LHCN-M2 (cell line): ENCODE measurements at regions not wholly inside any gene's neighbourhood (a gene's known extent, or its start where the extent isn't known, plus 50 kb on each side); places are given as distances from the start of the nearest gene placed in this dataset.

ENCODE experiments used
- DNase-seq: peaks from one replicate; pipeline ENCODE4 v3.0.0-alpha.2; 2012; ENCODE audit warnings: low read depth

DNA sequence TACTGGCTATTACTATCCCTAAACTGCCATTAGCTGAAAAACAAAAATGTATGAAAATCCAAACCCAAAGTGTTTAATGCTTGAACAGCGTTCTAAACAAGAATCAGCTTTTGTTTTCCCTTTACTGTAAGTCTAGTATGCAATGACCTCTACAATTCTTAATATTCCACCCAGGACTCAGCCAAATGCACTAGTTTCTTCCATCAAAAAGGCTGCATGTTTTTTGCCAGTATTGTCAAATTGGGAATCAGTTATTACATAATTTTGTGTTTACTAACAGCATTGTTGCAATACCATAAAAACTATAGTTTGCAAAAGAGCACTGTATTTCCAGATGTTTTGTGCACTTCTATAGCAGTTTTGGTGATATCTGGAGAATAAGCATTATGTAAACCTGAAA is 634.5 kb downstream of the LTN1 start:
- DNase-seq: no peak

DNA sequence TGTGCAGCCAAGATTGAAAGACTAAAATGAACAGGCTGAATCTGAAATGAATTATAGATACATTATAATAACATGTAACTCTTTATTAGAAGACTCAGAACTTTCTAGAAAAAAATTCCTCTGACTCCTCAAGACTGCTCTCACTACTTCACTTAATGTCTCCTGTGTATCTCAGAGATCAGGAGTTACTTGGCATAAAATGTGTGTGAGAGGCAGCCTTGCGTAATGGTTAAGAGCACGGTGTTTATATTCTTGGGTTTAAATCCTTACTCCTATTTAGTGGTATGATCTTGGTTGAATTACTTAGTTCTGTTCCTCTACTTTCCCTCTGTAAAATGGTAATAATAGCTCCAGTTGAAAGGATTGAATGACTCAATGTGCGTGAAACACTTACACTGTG is 634.9 kb downstream of the LTN1 start:
- DNase-seq: no peak

DNA sequence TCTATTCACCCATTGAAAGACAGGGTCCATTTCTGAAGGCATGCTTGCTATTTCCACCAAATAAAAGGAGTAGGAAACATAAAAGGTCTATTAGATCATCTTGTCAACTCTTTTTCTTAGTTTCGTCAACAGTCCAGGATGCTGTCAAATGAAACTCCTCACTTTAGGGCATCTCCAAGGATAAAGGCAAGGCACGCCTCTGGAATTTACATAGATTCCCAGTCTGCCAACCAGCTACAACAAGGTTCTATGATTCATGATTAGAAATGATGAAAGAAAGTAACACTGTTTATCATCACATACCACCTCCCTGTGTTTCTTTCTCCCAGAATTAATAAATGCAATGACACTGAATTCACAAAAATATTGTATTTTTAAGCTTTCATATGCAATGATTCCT is 636.3 kb downstream of the LTN1 start:
- no peak for DNase-seq

DNA sequence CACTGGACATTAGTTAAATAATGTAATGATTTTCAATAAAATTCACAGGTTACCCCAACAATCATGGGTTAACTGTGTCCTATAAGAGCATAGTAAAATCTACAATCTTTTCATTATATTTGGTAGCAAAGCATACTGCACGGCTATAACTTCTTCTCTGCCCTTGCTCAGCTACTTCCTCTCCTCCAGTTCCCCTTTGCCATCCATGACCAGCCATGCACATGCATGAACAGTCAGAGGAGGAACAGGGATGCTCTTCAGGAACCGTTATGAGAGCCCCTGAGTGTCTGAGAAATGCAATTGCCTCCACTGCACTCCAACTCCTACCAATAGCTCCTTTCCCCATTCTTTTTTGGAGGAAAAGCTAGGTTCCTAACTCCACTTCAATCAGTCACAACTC is 646.7 kb downstream of the LTN1 start:
- DNase-seq: no peak

DNA sequence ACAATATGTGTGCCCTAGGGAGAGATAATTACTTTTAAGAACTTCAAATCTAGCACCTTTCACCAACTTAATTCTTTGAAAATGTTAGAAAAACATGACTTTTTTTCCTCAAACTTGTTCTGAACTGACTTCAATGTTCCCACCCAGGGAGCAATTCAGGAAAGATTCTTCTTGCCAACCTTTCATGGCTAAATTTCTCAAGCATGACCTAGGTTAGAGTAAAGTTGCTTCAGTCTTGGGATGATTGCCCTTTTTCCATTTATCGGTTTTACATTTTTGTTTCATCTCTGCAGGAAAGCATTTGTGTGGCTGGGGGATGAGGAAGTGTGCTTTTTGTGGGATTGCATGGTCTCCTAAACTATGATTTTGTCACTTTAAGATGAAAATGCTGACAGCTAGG is 647.7 kb downstream of the LTN1 start:
- no peak for DNase-seq

DNA sequence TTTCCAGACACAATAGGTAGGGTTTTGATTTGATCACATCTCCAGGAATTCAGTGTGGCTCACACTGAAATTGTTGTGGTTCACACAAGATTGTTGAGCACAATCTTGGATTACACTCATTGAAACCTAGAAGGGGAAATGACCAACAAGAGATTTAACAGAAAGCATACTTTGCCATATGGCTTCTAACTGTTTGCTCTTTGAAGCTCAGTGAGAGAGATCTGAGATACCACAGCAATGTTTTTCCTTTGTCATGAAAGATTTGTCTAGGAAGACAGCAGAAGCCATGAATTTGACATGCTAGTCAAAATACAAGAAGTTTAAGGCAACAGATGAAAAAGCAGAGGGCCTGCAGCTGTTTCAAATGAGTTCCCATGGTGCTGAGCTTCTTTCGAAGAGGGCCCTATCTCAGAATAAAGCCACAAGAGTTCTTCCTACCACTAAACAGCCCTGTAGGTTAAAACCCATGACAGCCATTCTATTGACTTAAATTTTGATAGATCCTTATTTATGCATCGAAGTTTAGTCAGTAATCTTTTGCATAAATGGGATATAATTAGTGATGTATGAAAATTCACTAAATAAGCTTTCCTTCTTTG is 650.4 kb downstream of the LTN1 start:
- peak; percentile 36 for DNase-seq

DNA sequence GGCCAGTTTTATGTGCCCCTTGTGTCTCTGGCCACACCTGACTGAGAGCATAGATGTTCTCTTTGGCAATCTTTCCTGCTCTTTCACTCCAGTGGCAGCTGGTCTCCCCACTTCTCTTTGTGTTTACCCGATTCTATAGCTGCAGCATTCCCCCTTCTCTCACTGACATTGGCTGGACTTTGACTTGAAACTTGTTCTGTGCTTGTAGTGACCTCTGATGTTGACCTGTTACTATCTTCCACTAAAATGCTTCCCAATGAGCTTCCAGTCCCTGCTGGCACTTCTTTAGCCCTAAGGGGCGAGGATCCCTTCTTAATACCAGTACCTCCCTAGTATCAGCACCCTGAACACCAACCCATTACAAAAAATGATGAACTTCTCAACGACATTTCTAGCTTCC is 653.3 kb downstream of the LTN1 start:
- no peak for DNase-seq

DNA sequence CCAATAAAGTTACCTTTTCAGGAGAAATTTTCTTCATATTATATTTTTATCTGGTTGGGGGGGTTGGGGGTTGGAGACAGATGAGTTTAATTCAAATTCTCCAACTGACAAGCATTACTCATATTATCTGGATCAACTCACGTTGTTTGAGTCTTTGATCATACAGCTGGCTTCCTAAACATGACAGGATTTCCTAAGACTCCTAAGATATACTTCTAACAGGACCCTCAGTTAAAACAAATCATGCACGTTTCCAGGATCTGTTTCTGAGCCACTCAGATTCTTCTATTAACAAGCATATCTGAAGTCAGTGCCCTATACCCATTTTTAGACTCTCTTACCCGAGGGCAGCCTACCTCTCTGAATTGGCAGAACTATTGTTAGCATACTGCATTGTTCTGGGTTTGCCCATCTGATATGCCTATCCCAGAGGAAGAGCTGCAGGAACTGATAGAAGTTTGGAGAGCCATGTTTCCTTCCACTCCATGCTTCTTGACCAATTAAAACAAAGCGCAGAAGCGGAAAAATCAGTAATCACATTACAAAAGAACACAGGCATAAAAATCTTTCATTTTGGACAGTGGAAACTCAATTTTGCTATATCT is 653.9 kb downstream of the LTN1 start:
- no peak for DNase-seq

DNA sequence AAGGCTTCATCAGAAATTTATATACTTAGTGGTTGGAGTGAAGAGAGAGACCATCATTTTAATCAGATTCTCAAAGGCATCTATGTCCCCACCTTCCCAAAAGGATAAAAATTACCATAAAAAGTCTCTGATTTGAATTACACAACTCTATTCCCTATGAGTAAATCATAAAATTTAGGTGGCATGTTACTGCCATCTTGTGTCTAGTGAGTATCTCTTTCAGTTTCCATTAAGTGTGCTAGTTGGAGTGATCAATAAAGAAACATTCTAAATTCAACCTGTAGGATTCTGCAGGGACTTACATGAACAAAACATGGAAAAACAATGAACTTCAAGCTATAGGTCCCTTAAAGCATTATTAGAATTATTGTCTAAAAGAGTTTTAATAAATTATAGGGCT is 655.4 kb downstream of the LTN1 start:
- peak; percentile 76 for DNase-seq

DNA sequence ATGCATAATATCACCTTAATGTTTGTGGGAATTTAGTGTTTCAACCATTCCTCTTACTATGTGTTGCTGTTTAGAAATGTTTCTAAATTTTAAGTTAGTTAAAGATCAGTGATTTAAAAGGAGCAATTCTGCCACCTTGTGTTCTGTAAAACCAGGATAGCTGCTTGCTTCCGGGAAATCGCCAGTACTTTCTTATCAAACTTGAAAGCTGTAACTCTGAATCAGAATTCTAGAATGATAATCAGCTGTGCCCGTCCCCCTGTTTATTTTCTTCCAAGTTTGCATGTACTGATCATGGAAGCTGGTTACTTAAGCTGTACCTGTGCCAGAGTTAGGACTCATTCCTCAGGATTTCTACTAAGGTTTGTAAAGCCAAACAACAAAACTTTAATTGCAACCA is 656.4 kb downstream of the LTN1 start:
- DNase-seq: peak; percentile 68

DNA sequence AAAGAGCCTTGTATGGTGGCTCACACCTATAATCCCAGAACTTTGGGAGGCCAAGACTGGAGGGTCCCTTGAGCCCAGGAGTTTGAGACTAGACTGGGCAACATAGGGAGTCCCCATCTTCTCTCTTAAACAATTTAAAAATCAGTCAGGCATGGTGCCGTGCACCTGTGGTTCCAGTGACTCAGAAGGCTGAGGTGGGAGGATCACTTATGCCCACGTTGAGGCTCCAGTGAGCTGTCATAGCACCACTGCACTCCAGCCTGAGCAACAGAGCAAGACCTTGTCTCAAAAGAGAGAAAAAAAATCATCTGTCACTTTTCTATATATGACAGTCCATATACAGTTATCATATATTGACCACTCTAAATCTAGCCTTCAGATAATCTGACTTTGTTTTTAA is 658.3 kb downstream of the LTN1 start:
- no peak for DNase-seq

DNA sequence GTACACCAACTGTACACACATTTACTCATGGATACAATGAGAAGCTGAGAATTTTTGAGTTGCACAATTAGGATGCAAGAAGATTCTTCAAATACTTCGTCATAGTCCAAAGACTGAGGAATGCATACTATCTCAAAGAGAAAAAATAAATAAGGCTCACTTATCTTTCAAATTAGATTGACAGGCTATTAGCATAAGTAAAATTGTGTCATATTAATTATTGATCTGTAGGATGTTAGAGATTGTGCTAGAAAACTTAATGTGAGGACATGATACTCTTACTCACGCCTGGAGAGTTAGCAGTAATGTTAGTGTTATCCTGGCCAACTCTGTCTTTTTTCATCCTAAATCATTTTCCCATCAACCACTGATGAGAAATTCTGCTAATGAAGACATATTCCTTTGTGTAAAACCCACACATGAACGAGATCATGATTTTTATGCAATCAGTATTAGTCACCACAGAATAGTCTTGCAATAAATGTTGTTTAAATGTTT is 659.0 kb downstream of the LTN1 start:
- DNase-seq: peak; percentile 40

DNA sequence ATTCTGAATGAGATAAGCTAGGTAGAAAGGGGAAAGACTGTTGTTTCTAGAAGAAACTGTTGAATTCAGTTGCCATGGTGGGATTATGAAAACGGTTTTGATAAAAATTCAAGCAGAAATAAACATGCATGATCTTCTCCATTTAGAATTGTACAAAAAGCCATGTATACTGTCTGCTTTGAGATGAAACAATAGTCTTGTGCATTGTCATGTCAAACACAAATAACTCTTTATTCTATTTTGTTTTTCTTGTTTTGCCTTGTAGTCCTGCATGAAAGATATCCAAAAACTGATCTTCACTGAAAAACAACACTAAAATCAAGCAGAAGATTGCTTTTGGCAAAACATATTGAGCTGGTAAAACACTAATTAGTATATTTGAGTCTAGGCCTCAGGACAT is 659.9 kb downstream of the LTN1 start:
- DNase-seq: no peak

DNA sequence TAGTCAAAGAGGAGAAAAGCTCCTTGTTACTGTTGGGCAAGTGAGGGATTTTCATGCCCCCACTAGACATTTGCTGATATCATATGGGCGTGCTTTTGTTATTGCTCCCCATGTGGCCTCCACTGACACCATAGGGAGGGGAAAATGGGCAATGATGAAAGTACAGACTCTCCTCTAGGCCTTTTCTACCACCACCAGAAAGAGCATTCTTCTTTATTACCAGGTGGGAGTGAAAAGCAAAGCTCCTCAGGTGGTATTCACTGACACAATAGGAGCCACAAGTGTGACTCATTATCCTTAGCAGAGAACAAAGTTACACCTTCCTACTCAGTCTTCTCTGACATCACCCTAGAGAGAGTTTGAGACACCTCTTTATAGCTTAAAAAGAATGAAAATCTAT is 667.1 kb downstream of the LTN1 start:
- no peak for DNase-seq

DNA sequence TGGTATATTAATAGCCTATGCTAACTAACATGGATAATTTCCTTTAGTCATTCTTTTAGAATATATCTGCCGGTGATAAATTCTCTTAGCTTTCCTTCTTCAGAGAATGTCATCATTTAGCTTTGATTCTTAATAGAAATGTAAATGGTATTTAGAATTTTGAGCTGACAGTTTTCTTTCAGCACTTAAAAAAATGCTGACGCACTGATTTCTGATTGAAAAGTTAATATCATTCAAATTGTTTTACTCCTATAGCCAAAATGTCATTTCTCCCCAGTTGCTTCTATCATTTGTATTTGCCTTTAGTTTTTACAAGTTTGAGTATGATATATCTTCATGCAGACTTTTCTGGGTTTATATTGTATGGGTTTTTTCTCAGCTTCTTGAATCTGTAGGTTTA is 668.0 kb downstream of the LTN1 start:
- DNase-seq: no peak

DNA sequence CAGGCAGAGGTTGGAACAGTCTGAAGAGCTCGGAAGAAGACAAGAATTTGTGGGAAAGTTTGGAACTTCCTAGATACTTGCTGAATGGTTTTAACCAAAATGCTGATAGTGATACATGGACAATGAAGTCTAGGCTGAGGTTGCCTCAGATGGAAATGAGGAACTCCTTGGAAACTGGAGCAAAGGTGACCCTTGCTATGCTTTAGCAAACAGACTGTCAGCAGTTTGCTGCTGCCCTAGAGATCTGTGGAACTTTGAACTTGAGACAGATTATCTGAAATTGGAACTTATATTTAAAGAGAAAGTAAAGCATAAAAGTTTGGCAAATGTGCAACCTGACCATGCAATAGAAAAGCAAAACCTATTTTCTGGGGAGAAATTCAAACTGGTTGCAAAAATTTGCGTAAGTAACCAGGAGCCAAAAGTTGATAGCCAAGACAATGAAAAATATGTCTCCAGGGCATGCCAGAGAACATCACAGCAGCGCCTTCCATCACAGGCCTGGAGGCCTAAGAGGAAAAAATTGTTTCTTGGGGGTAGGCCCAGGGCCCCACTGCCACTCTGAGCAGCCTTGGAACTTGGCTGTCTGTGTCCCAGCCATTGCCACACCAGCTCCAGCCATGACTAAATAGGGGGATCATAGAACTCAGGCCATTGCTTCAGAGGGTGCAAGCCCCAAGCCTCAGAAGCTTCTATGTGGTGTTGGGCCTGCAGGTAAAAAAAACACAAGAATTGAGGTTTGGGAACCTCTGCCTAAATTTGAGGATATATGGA is 675.3 kb downstream of the LTN1 start:
- no peak for DNase-seq

DNA sequence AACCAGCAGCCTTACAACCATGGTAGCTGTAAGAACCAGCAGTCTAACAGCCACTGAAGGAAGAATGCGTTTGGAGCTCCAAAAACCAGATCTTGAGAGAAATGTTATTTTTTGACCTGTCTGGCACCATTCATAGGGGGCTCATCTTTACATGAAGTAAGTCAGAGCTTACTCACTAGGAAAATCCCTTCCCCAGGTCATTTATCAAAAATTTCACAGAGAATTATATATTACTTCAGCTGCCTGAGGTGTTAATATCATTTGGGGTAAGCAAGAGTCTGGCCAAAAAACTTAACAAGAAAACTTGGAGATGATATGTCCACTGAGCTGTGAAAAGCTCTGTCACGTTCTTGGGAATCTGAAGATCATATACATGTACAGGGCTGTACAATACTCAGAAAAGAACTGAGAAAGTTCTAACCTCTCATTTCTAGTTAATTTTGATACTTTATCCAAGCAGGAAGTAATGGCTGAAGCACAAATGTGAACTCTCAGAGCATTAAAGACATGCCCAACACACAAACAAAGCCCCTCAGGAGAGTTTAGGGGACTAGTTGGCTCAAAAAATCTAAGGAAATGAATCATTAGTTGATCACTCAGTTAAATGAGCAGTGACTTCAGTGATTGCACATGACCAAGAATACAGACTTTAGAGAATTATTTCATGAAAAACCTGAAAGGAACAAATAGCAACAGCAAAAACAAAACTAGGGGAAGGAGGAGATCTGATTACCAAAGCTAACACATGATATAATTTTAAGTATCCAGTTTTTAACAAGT is 681.1 kb downstream of the LTN1 start:
- no peak for DNase-seq

DNA sequence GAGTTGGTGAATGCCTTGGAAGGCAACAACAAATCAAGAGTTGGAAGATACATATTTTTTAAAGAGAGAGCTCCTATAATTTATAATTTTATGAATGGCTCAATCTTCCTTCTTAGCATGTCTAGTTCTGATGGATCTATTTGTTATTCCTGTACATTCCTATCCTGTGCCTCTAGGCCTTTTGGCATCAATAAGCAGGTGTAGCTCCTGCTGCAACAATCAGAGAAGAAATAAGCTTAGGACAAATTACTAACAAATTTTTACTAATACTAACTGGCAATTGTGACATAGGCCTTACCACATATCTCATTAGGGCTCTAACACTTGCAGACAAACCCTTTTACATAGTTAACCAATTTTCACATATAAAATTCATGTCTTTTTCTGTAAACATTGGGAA is 682.0 kb downstream of the LTN1 start:
- DNase-seq: no peak

DNA sequence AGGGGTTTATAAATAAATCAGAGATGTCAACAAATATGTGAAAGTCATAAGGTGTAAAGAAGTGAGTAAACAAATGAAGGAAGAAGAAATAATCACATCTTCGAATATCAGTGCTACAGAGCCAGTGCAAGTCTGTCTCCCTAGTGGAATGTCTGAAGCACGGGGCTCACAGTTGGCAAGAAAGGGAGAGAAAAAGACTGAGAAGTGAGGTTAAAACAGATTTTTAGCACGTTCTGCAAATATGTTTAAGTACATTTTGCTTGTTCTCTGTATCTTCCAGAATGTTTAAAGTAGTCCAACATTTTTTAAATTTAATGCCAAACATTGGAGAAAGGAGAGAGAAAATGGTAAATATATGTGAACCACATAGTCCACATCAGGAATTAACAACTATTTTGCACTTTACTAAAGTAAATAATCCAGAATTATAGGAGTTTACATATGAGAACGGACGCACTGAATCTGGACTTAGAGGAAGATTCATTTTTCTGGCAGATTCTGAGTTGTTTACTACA is 682.4 kb downstream of the LTN1 start:
- DNase-seq: no peak

DNA sequence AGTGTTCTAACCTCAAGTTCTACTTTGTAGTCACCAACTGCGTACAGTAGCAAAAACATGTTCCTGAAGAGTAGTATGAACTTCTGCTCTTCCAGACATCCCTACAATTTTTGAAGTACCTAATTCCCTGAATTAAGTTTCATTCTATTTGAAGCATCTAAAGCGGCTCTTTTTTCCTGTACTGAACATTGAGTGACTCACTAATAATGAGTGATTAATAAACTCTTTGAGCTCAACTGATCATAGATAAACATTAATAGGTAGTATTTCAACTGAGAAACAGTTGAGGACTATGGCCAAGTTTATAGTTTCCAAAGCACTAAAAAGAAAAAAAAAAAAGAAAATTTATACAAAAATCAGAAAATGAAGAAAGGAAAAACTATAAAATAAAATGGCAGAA is 683.1 kb downstream of the LTN1 start:
- DNase-seq: no peak

DNA sequence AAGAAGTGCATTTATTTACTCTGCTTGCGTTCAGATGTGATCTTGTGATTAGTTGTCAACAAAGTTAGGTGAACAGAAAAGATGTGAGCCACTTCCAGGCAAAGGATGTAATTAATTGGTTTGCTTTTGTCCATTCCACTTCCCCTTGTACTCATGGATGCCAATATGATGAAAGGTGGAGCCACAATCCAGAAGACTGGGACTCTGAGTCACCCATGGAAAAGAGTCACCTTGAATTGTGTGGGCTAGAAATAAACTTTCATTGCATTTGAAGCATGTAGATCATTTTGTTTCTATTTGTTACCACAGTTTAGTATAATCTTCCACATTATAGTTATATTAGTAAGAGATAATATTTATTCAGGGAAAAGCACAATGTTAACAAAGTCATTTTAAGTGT is 684.2 kb downstream of the LTN1 start:
- peak; percentile 23 for DNase-seq

DNA sequence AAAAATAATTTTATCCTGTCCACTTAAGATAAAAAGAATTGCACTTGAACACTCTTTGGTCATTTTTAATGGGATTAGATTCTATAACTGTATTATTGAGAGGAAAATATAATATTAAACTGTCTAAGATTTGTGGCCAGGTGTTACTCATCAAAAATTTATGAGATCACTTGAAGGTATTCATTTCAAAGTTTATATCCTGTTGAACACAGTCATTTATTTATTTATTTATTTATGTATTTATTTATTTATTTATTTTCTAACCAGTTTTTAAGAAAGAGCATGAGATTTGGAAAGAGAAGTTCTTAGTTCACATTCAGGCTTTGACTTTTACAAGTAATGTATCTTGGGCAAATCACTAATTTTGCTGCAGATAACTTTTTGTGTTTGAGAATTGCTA is 692.7 kb downstream of the LTN1 start:
- no peak for DNase-seq
